Activated T-cell treated with anti-CD3 and anti-CD28 coated beads for 1 hour (primary cell): ENCODE measurements at regions not wholly inside any gene's neighbourhood (a gene's known extent, or its start where the extent isn't known, plus 50 kb on each side); places are given as distances from the start of the nearest gene placed in this dataset.
"Not testable (repeated sequence)": the region's sequence is repeated elsewhere in the genome, so short reads cannot be mapped to it uniquely, and the experiment has no call there.

ENCODE experiments used
- DNase-seq: peaks from one replicate; pipeline ENCODE4 v3.0.0-alpha.2; 2020; ENCODE audit warnings: low read depth

DNA sequence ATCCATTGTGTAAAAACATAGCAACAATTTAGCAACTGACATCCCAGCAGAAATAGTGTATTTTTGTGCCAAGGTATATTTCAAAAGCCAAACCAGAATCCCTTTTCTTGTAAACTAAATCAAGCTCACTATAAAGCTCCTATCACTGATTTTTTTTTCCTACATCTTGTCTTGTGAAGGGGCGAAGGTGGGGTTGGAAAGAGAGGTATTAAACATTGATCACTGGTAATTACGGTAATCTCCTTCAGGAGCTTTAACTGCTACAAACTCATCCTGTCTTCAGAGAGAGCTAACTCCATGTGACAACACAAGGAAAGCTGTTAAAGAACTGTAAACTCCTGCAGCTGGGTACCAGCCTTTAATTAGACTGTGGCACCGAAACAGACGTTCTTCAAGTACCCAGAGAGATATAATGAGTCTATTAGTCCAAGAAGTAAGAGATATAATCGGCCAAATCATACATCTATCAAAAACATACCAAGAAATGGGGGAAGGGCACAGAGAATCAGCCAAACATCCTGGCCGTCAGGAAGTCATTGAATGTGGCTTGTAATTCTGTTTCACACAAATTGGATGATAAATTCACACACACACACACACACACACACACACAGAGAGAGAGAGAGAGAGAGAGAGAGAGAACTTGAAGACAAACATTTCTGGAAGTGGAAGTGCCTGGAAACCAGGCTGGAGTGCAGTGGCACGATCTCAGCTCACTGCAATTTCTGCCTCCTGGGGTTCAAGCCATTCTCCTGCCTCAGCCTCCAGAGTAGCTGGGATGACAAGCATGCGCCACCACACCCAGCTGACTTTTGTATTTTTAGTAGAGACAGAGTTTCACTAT lies 111.9 kb upstream of the PPARGC1A start:
- no peak for DNase-seq

DNA sequence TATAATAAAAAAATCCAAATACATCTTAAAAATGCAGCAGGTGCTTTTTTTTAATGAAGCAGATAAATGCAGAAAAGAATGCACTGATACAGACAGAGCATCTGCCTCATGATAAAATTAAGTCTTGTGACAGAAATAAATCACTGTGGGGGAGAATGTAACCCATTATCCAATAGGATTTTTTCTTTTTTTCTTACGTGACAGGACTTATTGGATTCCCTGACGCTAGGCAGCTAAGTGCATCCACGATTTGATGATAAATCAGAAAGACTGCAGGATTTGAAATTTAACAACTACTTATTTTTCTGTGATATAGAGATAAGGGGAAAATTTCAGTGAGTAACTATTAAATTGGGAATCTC lies 110.6 kb upstream of the PPARGC1A start:
- DNase-seq, result no peak

DNA sequence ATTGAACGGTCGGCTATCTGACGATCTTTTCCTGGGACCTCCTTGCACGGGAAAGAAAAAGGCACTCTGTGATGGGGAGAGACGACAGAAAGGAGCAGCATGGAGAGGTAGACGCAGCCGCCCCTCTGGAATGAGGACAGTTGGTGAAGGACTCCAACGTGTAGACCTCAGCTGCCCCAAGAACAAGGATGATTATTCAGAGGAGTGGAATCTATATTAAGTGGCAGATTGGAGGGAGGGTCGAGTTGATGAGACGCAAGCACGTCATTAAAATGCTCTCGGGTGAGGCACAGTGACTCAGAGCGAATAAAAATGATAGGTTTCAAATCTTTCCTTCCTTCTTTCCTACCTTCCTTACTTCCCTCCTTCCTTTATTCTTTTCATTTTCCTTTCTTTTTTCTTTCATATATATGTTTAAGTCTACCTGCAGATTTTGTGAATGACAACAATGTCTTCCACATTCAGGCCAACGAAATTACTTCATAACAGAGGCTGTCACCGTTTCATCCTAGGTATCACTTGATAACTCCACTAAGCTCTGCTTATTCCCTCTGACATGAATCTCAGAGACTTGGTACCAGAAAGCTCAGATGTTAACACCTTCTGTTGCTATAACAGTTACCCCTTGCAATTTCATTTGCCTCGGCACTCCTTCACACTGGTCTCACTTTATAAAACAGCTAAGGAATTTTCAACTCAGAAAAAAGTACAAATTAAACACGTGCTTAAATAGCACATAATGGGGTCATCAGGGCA lies 110.0 kb upstream of the PPARGC1A start:
- no peak for DNase-seq

DNA sequence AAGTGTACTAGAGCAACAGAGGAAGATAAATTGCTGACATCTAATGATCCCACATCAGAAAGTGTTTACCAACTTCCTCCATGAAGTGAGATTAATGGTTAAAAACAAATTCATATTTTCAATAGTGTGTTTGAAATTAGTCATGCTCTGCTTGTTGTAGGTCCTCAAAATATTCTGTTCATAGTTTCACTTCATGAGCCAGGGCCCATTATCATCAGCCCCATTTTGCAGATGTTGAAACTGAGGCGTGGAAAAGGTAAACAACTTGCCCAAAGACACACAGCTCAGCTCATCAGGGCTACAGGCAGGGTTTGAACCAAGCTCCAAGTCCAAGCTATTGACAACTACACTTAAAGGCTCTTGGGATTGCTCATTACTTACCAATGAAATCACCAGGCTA lies 103.5 kb upstream of the PPARGC1A start:
- DNase-seq, result no peak

DNA sequence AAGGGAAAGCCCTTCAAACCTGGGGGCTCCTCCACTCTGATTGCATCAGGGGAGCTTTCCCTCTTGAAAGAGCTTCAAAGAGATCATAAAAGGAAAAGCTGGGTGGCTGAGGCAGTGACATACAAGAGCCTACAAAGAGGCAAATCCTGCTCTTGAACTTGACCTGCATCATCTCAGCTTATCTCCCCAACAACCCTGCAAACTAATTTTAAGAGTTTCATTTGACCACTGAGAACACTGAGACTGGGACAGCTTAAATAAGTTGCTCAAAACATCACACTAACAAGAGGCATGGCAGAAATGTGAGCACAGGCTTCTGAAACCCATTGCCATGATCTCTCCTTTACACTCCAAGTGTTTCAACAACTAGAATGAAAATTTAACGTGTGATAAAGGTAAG lies 101.6 kb upstream of the PPARGC1A start:
- DNase-seq, result no peak

DNA sequence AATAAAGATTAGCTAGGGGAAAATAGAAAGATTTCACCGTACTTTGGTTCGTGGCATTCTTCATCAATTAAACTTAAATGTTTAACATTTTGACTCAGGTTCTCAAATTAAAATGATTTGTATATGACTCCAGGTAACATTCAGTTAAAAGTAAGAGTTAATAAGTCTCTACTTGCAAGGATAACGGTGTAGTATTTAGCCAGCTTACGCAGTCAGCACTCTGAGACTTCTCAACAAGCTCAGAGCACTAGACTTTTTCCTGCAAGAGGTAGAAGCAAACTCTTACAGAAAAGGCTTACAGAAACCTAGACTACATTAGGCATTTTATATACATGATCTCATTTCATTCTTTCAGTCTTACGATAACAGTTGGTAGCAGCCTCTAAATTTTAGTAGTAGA lies 96.4 kb upstream of the PPARGC1A start:
- no peak for DNase-seq

DNA sequence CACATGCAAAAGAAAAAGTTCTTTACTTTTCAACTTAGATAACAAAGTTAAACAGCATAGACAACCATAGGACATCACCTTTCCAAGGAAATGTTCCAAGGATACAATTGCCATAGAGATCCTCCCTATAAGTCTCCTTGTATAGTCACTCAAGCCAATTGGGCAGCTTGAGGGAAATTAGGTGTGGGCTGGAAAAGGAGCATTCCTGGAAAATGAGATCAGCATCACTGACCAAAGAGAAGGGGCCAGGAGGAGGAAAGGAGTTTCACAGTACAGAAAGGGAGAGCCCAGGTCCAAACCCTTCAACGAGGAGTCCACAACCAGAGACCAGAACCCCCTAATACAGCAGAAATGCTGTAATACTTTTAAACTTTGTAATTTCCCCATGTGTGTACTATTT lies 91.5 kb upstream of the PPARGC1A start:
- no peak for DNase-seq

DNA sequence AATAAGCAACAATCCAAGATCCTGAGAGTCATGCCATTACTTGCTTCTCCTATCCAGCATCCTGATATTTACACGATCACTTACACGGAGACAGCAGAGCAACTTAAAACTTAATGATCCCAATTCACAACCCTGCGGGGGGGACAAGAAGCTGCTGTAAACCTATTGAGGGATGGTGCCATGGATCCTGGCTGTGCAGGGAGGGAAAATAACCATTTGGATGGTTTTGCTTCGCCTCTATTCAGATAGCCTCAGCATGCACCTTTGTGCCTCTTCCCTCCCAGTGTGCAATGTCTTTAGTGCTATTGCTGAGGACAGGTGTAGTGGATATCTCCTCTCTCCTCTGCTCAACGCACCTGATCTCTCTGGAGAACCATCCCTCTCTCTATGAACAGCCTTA lies 89.7 kb upstream of the PPARGC1A start:
- no peak for DNase-seq

DNA sequence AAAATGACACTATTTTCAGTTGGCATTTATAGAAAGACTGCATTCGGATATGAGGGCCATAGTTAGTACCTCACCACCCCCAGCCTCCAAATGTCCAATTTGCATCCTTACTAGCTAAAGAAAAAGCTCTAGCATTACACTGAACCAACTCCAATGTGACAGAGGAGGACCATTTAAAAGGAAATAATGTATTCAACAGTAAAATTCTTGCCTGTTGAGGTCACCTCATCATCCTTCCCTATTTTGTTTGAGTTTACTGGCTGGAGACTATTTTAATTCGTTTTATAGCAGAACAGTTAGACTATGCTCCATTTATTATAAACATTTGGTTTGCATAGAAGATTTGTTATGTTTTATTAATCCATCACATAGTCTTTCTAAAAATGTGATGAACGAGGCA lies 88.2 kb upstream of the PPARGC1A start:
- no peak for DNase-seq

DNA sequence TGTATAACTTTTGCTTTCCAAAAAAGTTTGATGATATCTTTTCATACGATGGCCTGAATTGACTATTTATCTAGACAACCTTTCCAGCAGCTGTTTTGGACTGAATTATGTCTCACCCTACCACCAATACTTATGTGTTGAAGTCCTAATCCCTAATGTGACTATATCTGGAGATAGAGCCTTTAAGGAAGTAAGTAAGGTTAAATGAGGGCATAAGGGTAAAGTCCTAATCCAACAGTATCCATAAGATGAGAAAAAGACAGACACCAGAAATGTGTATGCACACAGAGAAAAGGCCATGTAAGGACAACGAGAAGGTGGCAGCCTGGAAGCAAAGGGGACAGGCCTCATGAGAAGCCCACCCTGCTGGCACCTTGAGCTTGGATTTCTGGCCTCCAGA lies 86.6 kb upstream of the PPARGC1A start:
- no peak for DNase-seq

DNA sequence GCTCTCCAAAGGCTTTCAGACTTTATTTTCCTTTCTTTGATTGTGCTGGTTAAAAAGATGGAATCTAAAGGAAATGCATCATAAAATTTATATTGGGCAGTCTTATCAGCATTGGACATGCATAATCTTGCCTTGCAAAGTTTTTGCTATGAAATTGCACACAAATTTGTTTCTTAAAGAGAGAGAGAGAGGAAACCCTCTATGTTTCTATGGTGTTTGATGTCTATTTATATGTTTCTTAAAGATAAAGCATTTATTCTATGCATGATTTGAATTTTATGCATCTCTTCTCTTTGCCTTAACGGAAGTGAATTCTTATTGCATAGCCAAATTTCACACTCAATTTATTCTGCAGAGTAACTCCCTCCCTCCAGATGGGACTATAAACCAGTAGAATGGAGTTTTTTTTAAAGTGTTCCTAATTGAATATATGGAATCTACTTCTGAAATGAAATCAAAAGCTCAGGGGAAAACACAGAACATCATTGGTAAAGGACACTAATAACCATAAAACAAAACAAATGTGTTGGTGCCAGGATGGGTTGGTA lies 83.5 kb upstream of the PPARGC1A start:
- DNase-seq, result no peak

DNA sequence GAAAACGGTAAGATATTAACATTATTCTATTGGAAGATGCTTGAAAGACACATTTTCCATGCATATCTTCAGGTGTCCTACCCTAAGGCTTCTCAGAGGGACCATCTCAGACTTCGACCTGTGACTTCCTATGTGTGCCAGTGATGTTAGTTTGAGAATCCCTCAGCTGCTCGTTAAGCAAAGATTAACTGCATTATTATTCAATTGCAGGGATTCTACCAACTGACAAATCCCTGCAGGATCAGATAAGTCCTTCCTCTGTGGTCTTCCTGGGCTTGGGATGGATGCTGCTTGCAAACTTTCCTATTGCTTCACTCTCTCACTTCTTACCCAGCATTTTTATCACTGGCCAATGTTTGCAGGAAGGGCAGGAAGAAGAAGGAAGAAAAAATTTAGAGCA lies 83.0 kb upstream of the PPARGC1A start:
- DNase-seq, result no peak

DNA sequence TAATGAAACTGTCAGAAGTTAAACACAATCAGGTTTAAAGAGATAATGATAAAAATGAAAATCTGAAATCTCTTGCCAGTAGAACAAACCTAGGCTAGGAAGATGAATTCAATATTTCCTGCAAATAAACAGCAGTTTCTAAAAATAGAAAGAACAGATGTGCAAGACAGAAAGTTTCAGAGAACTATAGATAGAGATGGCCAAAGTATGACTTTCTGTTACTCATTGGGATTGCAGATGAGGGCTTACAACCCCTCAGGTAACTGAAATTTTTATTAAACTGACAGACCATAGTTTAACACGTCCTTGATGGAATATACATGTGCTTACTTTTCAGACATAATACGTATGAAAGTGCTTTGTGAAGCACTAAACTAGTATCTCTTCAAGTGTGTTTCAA lies 82.3 kb upstream of the PPARGC1A start:
- no peak for DNase-seq

DNA sequence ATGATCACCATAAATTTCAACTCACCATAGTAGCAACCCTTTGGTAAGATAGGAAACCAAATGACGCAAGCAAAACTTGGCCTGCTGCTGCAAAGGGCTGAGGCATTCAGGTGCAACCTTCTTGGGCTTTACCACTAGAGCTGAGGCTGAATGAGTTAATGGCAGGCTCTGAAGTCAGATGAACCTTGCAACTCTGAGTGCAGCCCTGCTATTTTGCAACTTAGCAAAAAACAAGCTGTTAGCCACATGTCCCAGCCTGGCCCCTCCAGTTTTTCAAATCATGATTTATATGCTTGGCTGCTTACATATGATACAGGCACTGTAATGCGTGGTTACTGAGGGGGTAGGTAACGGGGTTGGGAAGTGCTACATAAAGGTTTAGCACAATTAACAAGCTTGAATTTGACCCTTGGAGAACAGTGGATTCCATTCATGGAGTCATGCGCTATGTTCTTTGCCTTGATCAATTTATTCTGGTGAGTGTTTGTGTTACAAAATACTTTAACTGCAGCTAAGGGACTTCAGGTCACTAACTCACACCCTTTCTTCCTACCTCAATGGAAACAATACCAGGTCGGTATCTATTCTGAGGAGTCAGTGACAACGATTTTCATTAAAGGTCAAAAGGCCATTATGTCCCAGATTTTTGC lies 80.5 kb upstream of the PPARGC1A start:
- DNase-seq, result no peak

DNA sequence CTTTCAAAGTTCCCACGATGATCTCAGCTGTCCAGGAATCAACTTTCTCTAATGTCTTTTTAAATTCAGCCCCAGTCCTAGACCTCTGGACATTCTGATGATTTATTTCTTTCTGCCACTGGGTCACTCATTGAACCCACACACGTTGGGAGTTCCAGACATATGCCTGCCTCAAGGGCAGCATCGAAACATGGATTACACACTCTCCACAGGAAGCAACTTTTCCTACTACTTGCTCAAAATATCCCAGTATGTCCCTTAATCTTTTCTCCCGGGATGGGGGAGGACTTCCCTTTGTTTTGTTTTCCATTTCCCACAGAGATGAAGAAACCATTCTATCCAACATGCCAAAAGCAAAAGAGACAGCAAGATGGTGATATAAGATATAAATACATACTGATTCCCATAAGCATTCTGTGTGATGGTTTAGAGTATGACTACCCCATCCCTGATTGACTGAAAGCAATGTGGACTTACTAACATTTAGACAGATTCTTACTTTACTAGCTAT lies 79.8 kb upstream of the PPARGC1A start:
- DNase-seq, result no peak

DNA sequence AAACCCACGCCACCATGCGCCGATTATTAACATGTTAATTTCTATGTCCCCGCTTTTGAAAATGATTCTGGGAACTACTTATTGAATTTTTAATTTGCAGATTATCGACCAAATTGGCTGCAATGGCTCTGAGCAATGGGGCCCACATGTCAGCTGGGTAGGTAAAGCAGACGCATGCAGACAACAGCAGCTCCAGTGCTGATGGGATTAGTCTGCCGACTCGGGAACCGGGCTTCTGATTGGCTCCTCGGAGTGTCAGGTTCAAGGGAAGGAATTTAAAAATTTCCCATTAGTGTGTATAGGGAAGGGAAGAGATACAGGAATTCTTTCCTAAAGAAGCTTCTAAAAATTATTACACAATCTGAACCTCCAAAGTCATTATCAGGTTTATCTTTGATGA lies 77.4 kb upstream of the PPARGC1A start:
- no peak for DNase-seq

DNA sequence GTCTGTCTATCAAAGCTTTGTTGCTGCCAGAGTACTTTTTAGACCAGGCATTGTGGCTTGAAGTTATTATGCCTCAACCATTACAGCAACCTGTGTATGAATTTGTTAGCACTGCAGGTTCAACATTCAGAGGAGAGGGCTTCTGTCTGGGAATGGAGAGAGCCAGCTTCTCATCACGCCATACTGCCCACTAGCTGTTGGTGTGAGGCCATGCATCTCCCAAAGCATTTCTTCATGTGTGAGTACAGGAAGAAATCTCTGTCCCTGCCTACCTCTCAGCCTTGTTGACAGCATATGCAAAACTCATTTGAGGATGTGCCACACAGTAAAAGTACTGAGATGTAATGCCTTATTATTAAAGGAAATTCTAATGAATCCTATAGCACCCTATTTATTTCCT lies 76.9 kb upstream of the PPARGC1A start:
- no peak for DNase-seq

DNA sequence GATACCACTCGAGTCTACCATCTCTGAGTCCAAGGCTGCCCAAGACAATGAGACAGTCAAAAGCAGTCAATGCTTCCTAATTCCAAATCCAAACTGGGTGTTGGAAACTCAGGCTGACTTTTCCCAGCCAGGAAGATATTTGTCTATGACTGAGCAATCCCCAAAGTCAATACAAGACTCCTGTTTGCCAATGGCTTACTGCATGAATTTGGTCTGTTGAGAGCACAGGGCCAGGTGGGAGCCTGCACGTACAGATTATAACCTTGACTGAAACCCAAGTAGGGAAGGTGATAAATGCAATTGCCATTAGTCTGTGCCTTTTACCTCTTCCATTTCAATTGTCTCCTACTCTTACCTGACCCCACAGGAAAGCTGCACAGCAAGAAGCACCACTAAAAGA lies 72.6 kb upstream of the PPARGC1A start:
- no peak for DNase-seq

DNA sequence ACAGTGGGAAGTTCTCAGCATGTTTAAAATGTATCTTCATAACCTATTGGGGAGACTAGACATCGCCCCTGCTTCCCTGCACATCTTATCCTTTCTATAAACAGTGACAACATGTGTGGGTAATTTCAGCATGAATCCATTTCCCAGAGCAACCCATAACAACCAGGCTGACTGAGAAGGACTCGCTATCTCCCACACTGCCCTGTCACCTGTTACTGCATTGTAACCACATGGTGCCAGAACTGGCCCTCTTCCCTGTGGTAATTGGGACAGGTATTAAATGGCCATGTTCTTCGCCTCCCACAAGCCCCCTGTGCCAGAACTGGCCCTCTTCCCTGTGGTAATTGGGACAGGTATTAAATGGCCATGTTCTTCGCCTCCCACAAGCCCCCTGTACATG lies 71.5 kb upstream of the PPARGC1A start:
- not testable (repeated sequence) for DNase-seq

DNA sequence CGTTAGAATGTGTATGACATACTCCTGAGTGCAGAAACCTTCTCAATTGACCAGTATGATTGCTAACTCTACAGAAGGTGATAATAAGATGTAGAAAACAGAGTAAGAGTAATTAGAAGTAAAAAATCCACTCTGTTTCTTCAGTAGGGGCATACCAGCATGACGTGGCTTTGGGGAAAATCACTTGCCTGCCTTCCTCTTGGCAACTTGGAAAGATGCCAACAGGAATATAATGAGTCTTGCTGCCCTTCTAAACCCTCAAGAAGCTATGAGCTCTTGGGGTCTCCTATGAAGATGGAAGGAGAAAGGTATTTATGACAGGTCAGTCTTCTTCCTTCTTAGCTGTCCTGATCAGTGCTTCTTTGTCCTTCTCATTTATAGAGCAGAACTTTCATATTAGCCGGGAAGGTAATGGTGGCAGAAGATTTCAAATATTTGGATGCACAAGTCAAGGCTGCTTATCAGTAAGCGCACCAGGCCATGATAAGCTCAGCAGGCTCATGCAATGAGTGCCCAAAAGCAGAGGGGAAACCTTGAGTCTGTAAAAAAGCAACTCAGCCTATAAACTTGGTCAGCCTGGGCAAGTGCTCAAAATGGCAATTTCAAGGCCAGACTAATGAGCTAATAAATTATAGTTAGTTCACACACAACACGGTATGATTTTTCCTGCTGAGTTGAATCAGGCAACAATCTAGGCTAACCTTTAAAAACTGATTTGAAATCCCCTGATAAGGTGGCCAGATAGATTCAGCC lies 69.7 kb upstream of the PPARGC1A start:
- DNase-seq, result no peak

DNA sequence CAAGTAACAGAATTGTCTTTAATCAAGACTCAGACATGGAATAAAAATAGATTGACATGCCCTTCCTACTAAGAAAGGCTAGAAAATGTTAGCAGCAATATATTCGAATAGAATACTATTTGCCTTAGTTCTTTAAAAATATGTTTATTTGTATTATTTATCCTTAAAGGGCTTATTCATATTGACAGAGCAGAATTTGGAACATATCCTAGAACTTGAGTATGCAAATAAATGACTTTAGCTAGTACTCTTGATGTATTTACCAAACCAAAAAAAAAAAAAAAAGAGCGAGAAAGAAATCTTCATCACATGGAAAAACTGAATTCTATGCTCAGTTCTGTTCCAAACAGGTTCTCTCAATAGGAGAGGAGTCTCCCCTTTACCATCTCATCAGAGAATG lies 68.9 kb upstream of the PPARGC1A start:
- DNase-seq, result no peak

DNA sequence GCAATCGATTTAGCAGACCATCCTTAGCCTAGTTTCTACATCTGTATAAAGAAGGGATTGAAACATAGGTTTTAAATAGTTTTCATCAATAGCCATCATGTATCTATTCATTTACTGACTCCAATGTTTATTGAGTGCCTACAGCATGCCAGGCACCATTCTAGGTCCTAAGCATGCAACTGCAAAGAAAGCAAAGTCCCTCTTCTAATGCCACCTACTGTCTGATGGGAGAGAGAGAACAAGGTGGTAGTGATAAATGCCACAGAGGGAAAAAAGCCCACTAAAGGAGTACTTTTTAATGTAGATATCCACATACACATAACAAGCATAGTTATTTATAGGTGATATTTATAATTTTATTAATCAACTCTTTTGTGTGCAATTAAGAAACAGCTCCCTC lies 67.6 kb upstream of the PPARGC1A start:
- DNase-seq, result no peak
